ENCODE measurements at regions not wholly inside any gene's neighbourhood (a gene's known extent, or its start where the extent isn't known, plus 50 kb on each side); places are given as distances from the start of the nearest gene placed in this dataset.

GRCh38 chr20:39165099-39165498 is 203.0 kb downstream of the DHX35 start:
- H3K27me3 ChIP-seq (ENCODE audit: control insufficient read depth, insufficient read depth, low read length): no peaks in the 10 kb centered on the region
- no peaks in the 10 kb centered on the region for H3K9me3 ChIP-seq (replicated peaks; ENCODE audit: control insufficient read depth, low read depth, low read length)
- no peak overlapping the region for H3K27ac ChIP-seq (ENCODE audit: low read length)
- no peaks in the 10 kb centered on the region for H3K36me3 ChIP-seq (ENCODE audit: control insufficient read depth, insufficient read depth, low read length)
- H3K4me1 ChIP-seq (ENCODE audit: control insufficient read depth, insufficient read depth, low read length): no peaks in the 10 kb centered on the region
- no peak for DNase-seq
- H3K4me3 ChIP-seq (ENCODE audit: low read length): no peak overlapping the region
- 81% methylated on average over 4 of the region's 6 CpGs for WGBS (ENCODE audit: insufficient coverage)

GRCh38 chr20:39164642-39165041 is 202.5 kb downstream of the DHX35 start:
- no peak for DNase-seq
- no peak overlapping the region for H3K4me3 ChIP-seq (ENCODE audit: low read length)
- H3K9me3 ChIP-seq (replicated peaks; ENCODE audit: control insufficient read depth, low read depth, low read length): no peaks in the 10 kb centered on the region
- H3K36me3 ChIP-seq (ENCODE audit: control insufficient read depth, insufficient read depth, low read length): no peaks in the 10 kb centered on the region
- H3K27me3 ChIP-seq (ENCODE audit: control insufficient read depth, insufficient read depth, low read length): no peaks in the 10 kb centered on the region
- H3K27ac ChIP-seq (ENCODE audit: low read length): no peak overlapping the region
- no peaks in the 10 kb centered on the region for H3K4me1 ChIP-seq (ENCODE audit: control insufficient read depth, insufficient read depth, low read length)
- WGBS (ENCODE audit: insufficient coverage): no CpG with 5 or more reads among the region's 2 CpGs

GRCh38 chr20:39163993-39164392 is 201.8 kb downstream of the DHX35 start:
- Histone ChIP-seq H3K27me3 (ENCODE audit: control insufficient read depth, insufficient read depth, low read length) (no peaks in the 10 kb centered on the region), H3K4me3 (ENCODE audit: low read length) (no peak overlapping the region), H3K4me1 (ENCODE audit: control insufficient read depth, insufficient read depth, low read length) (no peaks in the 10 kb centered on the region), H3K27ac (ENCODE audit: low read length) (no peak overlapping the region), H3K36me3 (ENCODE audit: control insufficient read depth, insufficient read depth, low read length) (no peaks in the 10 kb centered on the region), H3K9me3 (replicated peaks; ENCODE audit: control insufficient read depth, low read depth, low read length) (no peaks in the 10 kb centered on the region)
- WGBS (ENCODE audit: insufficient coverage): 100% methylated on average over 1 of the region's 1 CpG
- DNase-seq: no peak

- Histone ChIP-seq H3K27me3 (ENCODE audit: control insufficient read depth, insufficient read depth, low read length) (peaks cover 4% of the 10 kb centered on the region), H3K4me3 (ENCODE audit: low read length) (no peak overlapping the region), H3K4me1 (ENCODE audit: control insufficient read depth, insufficient read depth, low read length) (no peaks in the 10 kb centered on the region), H3K36me3 (ENCODE audit: control insufficient read depth, insufficient read depth, low read length) (no peaks in the 10 kb centered on the region), H3K9me3 (replicated peaks; ENCODE audit: control insufficient read depth, low read depth, low read length) (no peaks in the 10 kb centered on the region), H3K27ac (ENCODE audit: low read length) (no peak overlapping the region)
- no peak for DNase-seq
- WGBS (ENCODE audit: insufficient coverage): no CpG with 5 or more reads among the region's 1 CpG
These were observed 199.8 kb downstream of the DHX35 start for GRCh38 chr20:39161900-39162299.

GRCh38 chr20:39155971-39156370 is 193.8 kb downstream of the DHX35 start:
- H3K4me1 ChIP-seq (ENCODE audit: control insufficient read depth, insufficient read depth, low read length): no peaks in the 10 kb centered on the region
- no peak overlapping the region for H3K27ac ChIP-seq (ENCODE audit: low read length)
- no peaks in the 10 kb centered on the region for H3K9me3 ChIP-seq (replicated peaks; ENCODE audit: control insufficient read depth, low read depth, low read length)
- no peaks in the 10 kb centered on the region for H3K36me3 ChIP-seq (ENCODE audit: control insufficient read depth, insufficient read depth, low read length)
- H3K27me3 ChIP-seq (ENCODE audit: control insufficient read depth, insufficient read depth, low read length): peaks cover 11% of the 10 kb centered on the region
- H3K4me3 ChIP-seq (ENCODE audit: low read length): no peak overlapping the region
- DNase-seq: no peak
- 2% methylated on average over 5 of the region's 12 CpGs for WGBS (ENCODE audit: insufficient coverage)

GRCh38 chr20:39152742-39153141 is 190.6 kb downstream of the DHX35 start:
- H3K9me3 ChIP-seq (replicated peaks; ENCODE audit: control insufficient read depth, low read depth, low read length): no peaks in the 10 kb centered on the region
- no peak overlapping the region for H3K4me3 ChIP-seq (ENCODE audit: low read length)
- no peak overlapping the region for H3K27ac ChIP-seq (ENCODE audit: low read length)
- H3K36me3 ChIP-seq (ENCODE audit: control insufficient read depth, insufficient read depth, low read length): no peaks in the 10 kb centered on the region
- H3K4me1 ChIP-seq (ENCODE audit: control insufficient read depth, insufficient read depth, low read length): no peaks in the 10 kb centered on the region
- H3K27me3 ChIP-seq (ENCODE audit: control insufficient read depth, insufficient read depth, low read length): peaks cover 11% of the 10 kb centered on the region
- DNase-seq: no peak
- 100% methylated on average over 1 of the region's 1 CpG for WGBS (ENCODE audit: insufficient coverage)

GRCh38 chr20:39152126-39152525 is 190.0 kb downstream of the DHX35 start:
- Histone ChIP-seq H3K9me3 (replicated peaks; ENCODE audit: control insufficient read depth, low read depth, low read length) (no peaks in the 10 kb centered on the region), H3K4me3 (ENCODE audit: low read length) (no peak overlapping the region), H3K27me3 (ENCODE audit: control insufficient read depth, insufficient read depth, low read length) (peaks cover 8% of the 10 kb centered on the region), H3K36me3 (ENCODE audit: control insufficient read depth, insufficient read depth, low read length) (no peaks in the 10 kb centered on the region), H3K27ac (ENCODE audit: low read length) (no peak overlapping the region), H3K4me1 (ENCODE audit: control insufficient read depth, insufficient read depth, low read length) (no peaks in the 10 kb centered on the region)
- 80% methylated on average over 2 of the region's 4 CpGs for WGBS (ENCODE audit: insufficient coverage)
- no peak for DNase-seq

GRCh38 chr20:39150501-39150900 is 188.4 kb downstream of the DHX35 start:
- no peaks in the 10 kb centered on the region for H3K9me3 ChIP-seq (replicated peaks; ENCODE audit: control insufficient read depth, low read depth, low read length)
- WGBS (ENCODE audit: insufficient coverage): 73% methylated on average over 10 of the region's 13 CpGs
- no peak overlapping the region for H3K27ac ChIP-seq (ENCODE audit: low read length)
- no peaks in the 10 kb centered on the region for H3K27me3 ChIP-seq (ENCODE audit: control insufficient read depth, insufficient read depth, low read length)
- no peaks in the 10 kb centered on the region for H3K36me3 ChIP-seq (ENCODE audit: control insufficient read depth, insufficient read depth, low read length)
- H3K4me1 ChIP-seq (ENCODE audit: control insufficient read depth, insufficient read depth, low read length): no peaks in the 10 kb centered on the region
- no peak overlapping the region for H3K4me3 ChIP-seq (ENCODE audit: low read length)
- DNase-seq: no peak

- H3K27me3 ChIP-seq (ENCODE audit: control insufficient read depth, insufficient read depth, low read length): no peaks in the 10 kb centered on the region
- no peak for DNase-seq
- WGBS (ENCODE audit: insufficient coverage): 37% methylated on average over 2 of the region's 2 CpGs
- no peak overlapping the region for H3K4me3 ChIP-seq (ENCODE audit: low read length)
- H3K4me1 ChIP-seq (ENCODE audit: control insufficient read depth, insufficient read depth, low read length): no peaks in the 10 kb centered on the region
- H3K36me3 ChIP-seq (ENCODE audit: control insufficient read depth, insufficient read depth, low read length): no peaks in the 10 kb centered on the region
- H3K27ac ChIP-seq (ENCODE audit: low read length): no peak overlapping the region
- no peaks in the 10 kb centered on the region for H3K9me3 ChIP-seq (replicated peaks; ENCODE audit: control insufficient read depth, low read depth, low read length)
These were observed 184.2 kb downstream of the DHX35 start for GRCh38 chr20:39146394-39146793.

- no peaks in the 10 kb centered on the region for H3K36me3 ChIP-seq (ENCODE audit: control insufficient read depth, insufficient read depth, low read length)
- H3K4me3 ChIP-seq (ENCODE audit: low read length): no peak overlapping the region
- no CpG with 5 or more reads among the region's 2 CpGs for WGBS (ENCODE audit: insufficient coverage)
- no peak for DNase-seq
- no peaks in the 10 kb centered on the region for H3K27me3 ChIP-seq (ENCODE audit: control insufficient read depth, insufficient read depth, low read length)
- no peak overlapping the region for H3K27ac ChIP-seq (ENCODE audit: low read length)
- H3K9me3 ChIP-seq (replicated peaks; ENCODE audit: control insufficient read depth, low read depth, low read length): no peaks in the 10 kb centered on the region
- H3K4me1 ChIP-seq (ENCODE audit: control insufficient read depth, insufficient read depth, low read length): no peaks in the 10 kb centered on the region
These were observed 183.8 kb downstream of the DHX35 start for GRCh38 chr20:39145921-39146320.

- Histone ChIP-seq H3K4me1 (ENCODE audit: control insufficient read depth, insufficient read depth, low read length) (no peaks in the 10 kb centered on the region), H3K9me3 (replicated peaks; ENCODE audit: control insufficient read depth, low read depth, low read length) (no peaks in the 10 kb centered on the region), H3K27me3 (ENCODE audit: control insufficient read depth, insufficient read depth, low read length) (no peaks in the 10 kb centered on the region), H3K36me3 (ENCODE audit: control insufficient read depth, insufficient read depth, low read length) (no peaks in the 10 kb centered on the region), H3K4me3 (ENCODE audit: low read length) (no peak overlapping the region), H3K27ac (ENCODE audit: low read length) (no peak overlapping the region)
- no peak for DNase-seq
- 85% methylated on average over 4 of the region's 4 CpGs for WGBS (ENCODE audit: insufficient coverage)
These were observed 182.6 kb downstream of the DHX35 start for GRCh38 chr20:39144757-39145156.
